ENCODE measurements at regions not wholly inside any gene's neighbourhood (a gene's known extent, or its start where the extent isn't known, plus 50 kb on each side); places are given as distances from the start of the nearest gene placed in this dataset.
"Not testable (repeated sequence)": the region's sequence is repeated elsewhere in the genome, so short reads cannot be mapped to it uniquely, and the experiment has no call there.

GRCh38 chr3:101996832-101997231 lies 147.5 kb downstream of the NFKBIZ start:
- DNase-seq (ENCODE audit: low read depth, low spot score): no peak

DNA sequence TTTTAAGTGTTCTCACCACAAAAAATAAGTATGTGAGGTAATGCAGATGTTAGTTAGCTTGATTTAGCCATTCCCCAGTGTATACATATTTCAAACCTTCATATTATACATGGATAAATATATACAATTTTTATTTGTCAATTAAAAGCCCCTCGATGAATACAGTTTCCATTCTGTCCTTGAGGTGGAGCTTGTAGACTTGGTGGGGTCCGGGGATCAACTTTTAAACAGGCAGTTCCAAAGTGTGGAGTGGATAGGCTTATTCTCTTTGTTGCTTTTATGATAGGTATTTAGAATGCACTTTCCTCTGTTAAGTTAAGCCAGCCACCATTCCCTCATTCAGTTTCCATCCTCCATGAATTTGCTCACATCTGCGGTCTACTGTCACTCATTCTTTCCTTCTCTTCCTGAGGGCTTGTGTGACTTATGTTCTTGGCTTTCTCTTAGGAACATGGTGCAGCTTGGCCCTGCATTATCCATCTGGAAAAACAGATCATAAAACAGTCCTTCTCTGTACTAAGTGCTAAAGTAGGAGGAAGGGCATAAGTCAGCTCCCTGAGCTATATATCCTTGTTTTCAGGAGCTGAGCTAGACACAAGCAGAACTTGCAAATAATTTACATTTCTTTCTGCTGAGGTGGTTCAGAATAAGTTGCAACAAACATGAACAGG lies 149.1 kb downstream of the NFKBIZ start:
- DNase-seq (ENCODE audit: low read depth, low spot score): no peak

GRCh38 chr3:101999177-101999779 lies 150.0 kb downstream of the NFKBIZ start:
- no peak for DNase-seq (ENCODE audit: low read depth, low spot score)

GRCh38 chr3:102000620-102001209 lies 151.4 kb downstream of the NFKBIZ start:
- DNase-seq (ENCODE audit: low read depth, low spot score): no peak

DNA sequence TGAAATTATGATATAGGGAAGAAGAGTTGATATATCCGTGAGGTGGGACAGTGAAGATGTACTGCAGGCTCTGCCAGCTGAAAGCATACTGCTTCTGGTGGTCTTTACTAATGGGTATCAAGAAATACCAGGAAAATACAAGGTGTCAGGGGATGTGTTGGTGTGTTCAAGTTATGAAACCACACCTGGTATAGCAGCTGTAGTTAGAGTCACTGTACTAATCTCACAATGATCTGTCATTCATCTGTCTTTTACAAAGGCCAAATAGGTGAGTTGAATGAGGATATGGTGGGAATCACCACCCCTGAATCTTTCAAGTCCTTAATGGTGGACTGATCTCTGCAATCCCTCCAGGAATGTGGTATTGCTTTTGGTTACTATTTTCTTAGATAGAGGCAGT lies 152.7 kb downstream of the NFKBIZ start:
- no peak for DNase-seq (ENCODE audit: low read depth, low spot score)

DNA sequence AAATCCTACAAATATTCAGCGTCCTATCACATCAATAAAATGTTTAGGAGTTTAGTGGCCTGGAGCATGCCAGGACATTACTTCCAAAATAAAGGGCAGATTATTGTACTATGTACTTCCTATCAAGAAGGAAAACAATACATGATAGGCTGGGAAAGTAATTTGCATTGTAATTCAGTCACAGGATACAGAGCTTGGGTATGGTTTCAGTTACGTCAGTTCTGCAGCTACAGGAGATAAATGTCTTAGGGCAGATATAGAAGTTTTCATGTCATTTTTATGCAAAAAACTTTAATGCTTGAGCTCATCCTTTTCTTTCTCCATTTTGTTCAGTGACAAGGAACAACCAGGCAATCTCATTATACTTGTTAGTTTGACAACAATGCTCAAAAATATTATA lies 155.2 kb downstream of the NFKBIZ start:
- DNase-seq (ENCODE audit: low read depth, low spot score): no peak

GRCh38 chr3:102005551-102005950 lies 156.2 kb downstream of the NFKBIZ start:
- no peak for DNase-seq (ENCODE audit: low read depth, low spot score)

- DNase-seq (ENCODE audit: low read depth, low spot score): peak; percentile 58
Measured at GRCh38 chr3:102006812-102007485, 157.6 kb downstream of the NFKBIZ start.

DNA sequence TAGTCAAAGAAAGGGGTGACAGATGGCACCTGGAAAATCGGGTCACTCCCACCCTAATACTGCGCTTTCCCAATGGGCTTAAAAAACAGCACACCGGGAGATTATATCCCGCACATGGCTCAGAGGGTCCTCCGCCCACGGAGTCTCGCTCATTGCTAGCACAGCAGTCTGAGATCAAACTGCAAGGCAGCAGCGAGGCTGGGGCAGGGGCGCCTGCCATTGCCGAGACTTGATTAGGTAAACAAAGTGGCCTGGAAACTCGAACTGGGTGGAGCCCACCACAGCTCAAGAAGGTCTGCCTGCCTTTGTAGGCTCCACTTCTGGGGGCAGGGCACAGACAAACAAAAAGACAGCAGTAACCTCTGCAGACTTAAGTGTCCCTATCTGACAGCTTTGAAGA lies 159.1 kb downstream of the NFKBIZ start:
- DNase-seq (ENCODE audit: low read depth, low spot score): not testable (repeated sequence)

DNA sequence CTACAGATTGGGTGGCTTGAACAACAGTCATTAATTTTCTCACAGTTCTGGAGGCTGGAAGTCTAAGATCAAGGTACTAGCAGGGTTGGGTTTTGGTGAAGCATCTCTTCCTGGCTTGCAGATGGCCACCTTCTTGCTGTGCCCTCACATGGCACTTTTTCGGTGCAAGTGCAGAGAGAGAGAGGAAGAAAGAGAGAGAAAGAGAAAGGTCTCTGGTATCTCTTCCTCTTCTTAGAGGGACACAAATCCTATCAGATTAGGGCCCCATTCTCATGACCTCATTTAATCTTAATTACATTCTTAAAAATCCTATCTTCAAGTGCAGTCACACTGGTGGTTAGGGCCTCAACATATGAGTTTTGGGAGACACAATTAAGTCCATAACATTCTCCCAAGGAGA lies 167.1 kb downstream of the NFKBIZ start:
- DNase-seq (ENCODE audit: low read depth, low spot score): no peak

GRCh38 chr3:102017784-102018183 lies 168.5 kb downstream of the NFKBIZ start:
- no peak for DNase-seq (ENCODE audit: low read depth, low spot score)

- no peak for DNase-seq (ENCODE audit: low read depth, low spot score)
Measured at GRCh38 chr3:102018551-102018950, 169.2 kb downstream of the NFKBIZ start.

DNA sequence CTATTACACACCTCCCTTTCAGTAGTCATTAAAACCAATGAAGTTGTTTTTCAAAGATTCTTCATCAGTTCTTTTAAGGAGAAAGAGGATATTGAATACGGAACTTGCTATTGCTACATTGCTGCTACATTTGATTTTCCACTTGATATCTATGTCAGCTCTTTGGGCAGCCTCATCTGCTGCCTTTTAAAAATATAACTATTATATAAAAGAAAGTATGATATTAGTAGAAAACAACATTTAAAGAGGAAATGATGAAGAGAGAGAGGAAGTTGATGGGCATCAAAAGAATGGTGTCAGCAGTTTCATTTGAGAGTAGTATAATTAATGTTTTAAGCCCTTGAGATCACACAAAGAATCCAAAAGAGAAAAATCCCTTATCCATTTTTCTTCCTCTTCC lies 171.4 kb downstream of the NFKBIZ start:
- DNase-seq (ENCODE audit: low read depth, low spot score): no peak

- no peak for DNase-seq (ENCODE audit: low read depth, low spot score)
Measured at GRCh38 chr3:102024270-102024904, 175.1 kb downstream of the NFKBIZ start.

GRCh38 chr3:102025606-102026270 lies 176.4 kb downstream of the NFKBIZ start:
- no peak for DNase-seq (ENCODE audit: low read depth, low spot score)

GRCh38 chr3:102026656-102027055 lies 177.3 kb downstream of the NFKBIZ start:
- no peak for DNase-seq (ENCODE audit: low read depth, low spot score)

DNA sequence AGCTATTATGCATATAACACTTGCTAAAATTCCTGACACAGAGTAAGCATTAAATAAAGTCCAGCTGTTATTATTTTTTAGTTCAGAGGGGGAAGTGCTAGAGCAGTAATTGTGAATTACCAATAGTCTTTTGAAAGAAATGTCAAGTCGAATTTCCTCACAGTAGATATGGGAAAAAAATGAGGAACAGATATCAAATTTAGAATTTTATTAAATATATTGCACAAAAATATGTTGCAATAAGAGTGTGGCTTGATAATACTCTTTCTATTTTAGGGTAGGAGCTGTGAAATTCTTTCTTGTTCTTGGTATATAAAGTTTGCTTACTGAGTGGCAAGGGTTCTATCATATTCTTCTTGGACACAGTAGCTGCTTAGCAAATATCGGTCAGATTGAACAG lies 181.3 kb downstream of the NFKBIZ start:
- no peak for DNase-seq (ENCODE audit: low read depth, low spot score)

DNA sequence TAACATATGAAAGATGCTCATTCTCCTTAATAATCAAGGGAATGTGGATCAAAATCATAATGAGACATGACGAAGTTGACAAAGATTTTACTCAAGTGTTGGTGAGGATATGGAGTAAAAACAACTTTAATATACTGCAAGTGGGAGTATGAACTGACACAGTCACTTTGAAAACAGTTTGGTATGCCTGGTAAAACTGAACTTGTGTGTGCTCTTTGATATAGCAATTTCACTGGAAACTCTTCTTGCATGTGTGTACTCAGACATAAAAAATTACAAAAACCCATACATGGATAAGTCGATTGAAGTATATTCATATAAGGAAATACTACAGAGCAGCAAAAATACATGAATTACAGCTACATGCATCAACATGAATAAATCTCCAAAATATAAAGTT lies 182.5 kb downstream of the NFKBIZ start:
- DNase-seq (ENCODE audit: low read depth, low spot score): no peak

GRCh38 chr3:102032491-102033383 lies 183.4 kb downstream of the NFKBIZ start:
- DNase-seq (ENCODE audit: low read depth, low spot score): no peak

DNA sequence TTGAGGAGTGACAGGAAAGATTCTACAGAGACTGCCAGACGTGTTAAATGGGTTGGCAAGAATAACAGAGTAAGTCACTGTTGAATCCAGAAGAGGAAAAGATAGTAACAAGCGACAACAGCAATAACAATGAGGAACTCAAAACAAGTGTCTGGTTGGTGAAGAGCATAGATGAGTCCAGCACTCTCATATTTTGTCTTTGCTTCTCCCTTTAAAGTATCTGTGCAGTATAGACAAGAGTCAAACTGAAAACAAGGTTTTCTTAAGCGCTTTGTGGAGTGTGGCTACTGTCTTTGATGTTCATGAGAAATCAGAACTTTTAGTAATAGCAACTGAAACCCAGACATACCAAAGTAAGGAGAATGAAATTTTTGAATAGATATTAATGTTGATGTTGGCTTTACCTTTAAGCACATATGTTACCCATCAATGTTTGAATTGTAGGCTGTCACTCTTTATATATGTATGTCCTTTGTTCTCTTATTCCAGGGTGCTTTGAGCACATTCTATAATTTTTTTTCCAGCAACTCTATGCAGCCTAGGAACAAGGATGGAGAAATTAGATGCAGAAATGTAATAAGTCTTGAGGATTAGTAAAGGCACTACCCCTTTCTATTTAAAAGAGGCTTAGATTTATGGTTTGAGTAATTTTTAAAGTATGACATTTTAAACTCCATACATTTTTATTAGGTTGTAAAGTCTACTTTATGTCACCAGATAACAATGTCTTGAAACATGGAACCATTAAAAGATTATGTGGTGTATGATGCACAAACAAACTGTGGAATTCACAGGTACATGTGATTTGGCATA lies 185.5 kb downstream of the NFKBIZ start:
- no peak for DNase-seq (ENCODE audit: low read depth, low spot score)
